ENCODE measurements at regions not wholly inside any gene's neighbourhood (a gene's known extent, or its start where the extent isn't known, plus 50 kb on each side); places are given as distances from the start of the nearest gene placed in this dataset.

DNA sequence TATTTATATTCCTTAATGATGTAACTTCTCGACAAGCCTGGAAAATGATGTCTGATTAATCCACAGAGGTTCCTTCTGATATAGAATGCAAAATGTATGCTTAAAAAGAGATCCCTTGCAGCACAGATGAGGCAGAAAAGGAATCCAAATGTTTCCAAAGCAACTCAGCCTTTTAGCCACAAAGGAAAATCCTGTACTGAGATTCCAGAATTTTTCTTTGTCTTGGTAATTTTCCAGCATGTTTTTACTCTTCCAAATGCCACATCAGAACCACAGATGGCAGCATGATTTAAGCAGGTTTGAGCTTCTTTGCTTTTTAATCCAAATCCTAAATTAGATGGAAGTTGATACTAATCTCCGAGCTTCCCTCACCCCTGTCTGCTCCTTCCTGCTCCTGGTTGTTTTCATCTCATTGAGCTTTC is 176.4 kb upstream of the PALMD start:
- H3K4me3 ChIP-seq = no peak overlapping the region
- no peaks in the 10 kb centered on the region for H3K9me3 ChIP-seq
- H3K27me3 ChIP-seq = no peaks in the 10 kb centered on the region
- no peak overlapping the region for H3K27ac ChIP-seq
- H3K36me3 ChIP-seq = no peaks in the 10 kb centered on the region
- DNase-seq (ENCODE audit: low spot score in 2 of 2) = no peak
- H3K4me1 ChIP-seq = no peaks in the 10 kb centered on the region
- intact Hi-C loops (cut with DNase I) = no loop called here
- TF ChIP-seq, protein P1, sequence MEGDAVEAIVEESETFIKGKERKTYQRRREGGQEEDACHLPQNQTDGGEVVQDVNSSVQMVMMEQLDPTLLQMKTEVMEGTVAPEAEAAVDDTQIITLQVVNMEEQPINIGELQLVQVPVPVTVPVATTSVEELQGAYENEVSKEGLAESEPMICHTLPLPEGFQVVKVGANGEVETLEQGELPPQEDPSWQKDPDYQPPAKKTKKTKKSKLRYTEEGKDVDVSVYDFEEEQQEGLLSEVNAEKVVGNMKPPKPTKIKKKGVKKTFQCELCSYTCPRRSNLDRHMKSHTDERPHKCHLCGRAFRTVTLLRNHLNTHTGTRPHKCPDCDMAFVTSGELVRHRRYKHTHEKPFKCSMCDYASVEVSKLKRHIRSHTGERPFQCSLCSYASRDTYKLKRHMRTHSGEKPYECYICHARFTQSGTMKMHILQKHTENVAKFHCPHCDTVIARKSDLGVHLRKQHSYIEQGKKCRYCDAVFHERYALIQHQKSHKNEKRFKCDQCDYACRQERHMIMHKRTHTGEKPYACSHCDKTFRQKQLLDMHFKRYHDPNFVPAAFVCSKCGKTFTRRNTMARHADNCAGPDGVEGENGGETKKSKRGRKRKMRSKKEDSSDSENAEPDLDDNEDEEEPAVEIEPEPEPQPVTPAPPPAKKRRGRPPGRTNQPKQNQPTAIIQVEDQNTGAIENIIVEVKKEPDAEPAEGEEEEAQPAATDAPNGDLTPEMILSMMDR (IDR thresholded peaks at IDR 0.05) = no peak

DNA sequence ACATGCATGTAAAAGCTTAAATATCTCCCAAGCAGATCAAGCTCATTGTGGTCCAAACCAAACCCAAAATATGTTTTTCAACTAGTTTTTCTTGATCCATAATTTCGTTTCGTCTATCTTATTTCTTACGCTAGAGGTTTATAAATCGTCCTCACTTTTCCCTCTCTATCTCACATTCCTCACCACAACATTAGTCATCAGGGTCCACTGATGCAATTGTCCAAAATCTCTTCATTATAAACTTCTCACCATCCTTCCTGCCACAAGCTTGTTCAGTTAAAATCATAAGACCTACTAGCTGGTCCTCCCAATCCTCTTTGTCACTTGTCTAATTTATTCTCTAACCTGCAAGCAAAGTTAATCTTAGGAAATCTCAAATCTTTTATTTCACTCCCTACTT is 173.0 kb upstream of the PALMD start:
- Histone ChIP-seq H3K36me3 (no peaks in the 10 kb centered on the region), H3K9me3 (no peaks in the 10 kb centered on the region), H3K27me3 (no peaks in the 10 kb centered on the region), H3K4me1 (no peaks in the 10 kb centered on the region), H3K4me3 (no peak overlapping the region), H3K27ac (no peak overlapping the region)
- no peak for DNase-seq (ENCODE audit: low spot score in 2 of 2)
- intact Hi-C loops (cut with DNase I) = no loop called here
- TF ChIP-seq, protein P1 (IDR thresholded peaks at IDR 0.05) = no peak

DNA sequence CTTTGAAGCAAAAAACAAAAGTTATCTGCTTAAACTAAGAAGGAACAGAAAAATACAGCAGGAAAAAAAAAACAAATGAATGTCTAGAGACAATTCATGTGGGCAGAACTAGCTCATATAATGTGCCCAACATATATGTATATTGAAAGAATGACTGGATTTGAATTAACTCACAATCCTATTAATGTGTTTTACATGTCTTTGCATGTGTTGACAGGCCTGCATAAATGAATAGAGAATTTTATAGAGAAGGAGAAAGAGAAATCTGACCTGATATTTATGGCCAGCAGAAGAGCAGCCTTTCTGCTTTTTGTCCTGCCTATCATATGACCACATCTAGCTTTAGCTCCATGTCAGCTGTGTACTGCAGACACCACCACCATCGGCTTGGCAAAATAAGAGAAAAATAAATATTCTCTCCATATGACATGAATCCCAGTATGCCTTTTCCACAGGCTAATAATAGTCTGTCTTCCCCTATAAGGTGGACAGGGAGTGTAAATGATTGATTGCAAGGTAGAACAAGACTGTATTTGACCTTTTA is 171.5 kb upstream of the PALMD start:
- Histone ChIP-seq H3K9me3 (no peaks in the 10 kb centered on the region), H3K4me3 (no peak overlapping the region), H3K36me3 (no peaks in the 10 kb centered on the region), H3K27me3 (no peaks in the 10 kb centered on the region), H3K4me1 (no peaks in the 10 kb centered on the region), H3K27ac (no peak overlapping the region)
- TF ChIP-seq, protein P1 (IDR thresholded peaks at IDR 0.05) = no peak
- intact Hi-C loops (cut with DNase I) = no loop called here
- DNase-seq (ENCODE audit: low spot score in 2 of 2) = no peak

DNA sequence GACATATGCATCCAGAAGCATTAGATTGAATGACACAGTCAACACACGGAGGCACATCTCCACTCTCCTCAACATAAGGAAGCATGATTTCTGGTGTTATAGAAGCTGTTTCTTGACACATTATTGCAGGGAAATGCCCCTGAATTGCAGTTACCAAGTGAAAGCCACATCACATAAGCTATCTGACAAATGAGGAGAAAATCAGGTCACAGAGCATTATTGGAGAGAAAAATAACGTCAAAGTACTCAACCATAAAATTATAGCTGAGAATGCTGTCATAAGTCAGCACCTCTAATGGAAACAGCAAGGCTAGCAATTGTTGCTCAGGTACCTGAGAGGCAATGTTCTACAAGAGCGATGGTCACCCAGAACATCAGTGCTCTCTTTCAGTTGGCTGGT is 169.9 kb upstream of the PALMD start:
- no peaks in the 10 kb centered on the region for H3K4me1 ChIP-seq
- H3K9me3 ChIP-seq = no peaks in the 10 kb centered on the region
- H3K4me3 ChIP-seq = no peak overlapping the region
- no peak for DNase-seq (ENCODE audit: low spot score in 2 of 2)
- H3K27ac ChIP-seq = no peak overlapping the region
- intact Hi-C loops (cut with DNase I) = no loop called here
- H3K27me3 ChIP-seq = no peaks in the 10 kb centered on the region
- no peaks in the 10 kb centered on the region for H3K36me3 ChIP-seq
- TF ChIP-seq, protein P1 (IDR thresholded peaks at IDR 0.05) = no peak

DNA sequence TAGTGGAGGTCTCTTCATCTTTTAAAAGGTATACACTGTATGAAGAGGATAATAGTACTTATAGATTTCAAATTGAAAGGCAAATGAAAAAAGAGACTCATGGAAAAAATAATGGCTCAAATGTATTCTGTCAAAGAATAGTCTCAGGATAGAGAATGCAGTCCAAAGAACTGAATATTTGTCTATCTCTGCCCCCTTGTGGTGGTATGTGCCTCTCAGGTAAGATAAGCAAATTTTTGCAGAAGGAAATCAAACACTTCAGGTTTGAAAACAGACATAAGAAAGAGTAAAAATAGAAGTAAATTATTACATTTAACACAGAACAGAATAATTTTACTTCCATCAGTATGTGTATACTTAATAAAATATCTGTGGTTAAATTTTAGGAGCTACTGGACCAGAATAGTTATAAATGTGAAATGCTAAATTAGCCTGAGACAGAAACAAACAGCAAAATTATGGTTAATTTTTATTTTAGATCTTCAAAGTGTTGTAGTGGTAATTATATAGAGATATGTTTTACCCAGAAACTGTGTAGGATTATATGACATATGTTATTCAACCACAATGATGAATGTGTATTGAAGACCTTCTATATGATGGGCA is 164.4 kb upstream of the PALMD start:
- H3K27me3 ChIP-seq = no peaks in the 10 kb centered on the region
- no peak overlapping the region for H3K4me3 ChIP-seq
- no peak for DNase-seq (ENCODE audit: low spot score in 2 of 2)
- intact Hi-C loops (cut with DNase I) = loop anchor here (2.0 kb wide), 1 partner anchor 301 kb away; no protein-coding TSS in a partner anchor
- no peaks in the 10 kb centered on the region for H3K36me3 ChIP-seq
- TF ChIP-seq, protein P1 (IDR thresholded peaks at IDR 0.05) = peak; percentile 27 to 58 (median 28)
- no peaks in the 10 kb centered on the region for H3K9me3 ChIP-seq
- no peaks in the 10 kb centered on the region for H3K4me1 ChIP-seq
- H3K27ac ChIP-seq = no peak overlapping the region

All from ascending aorta (tissue), 2 donors.